RWPE2 (cell line): ENCODE measurements at regions not wholly inside any gene's neighbourhood (a gene's known extent, or its start where the extent isn't known, plus 50 kb on each side); places are given as distances from the start of the nearest gene placed in this dataset.
"Not testable (repeated sequence)": the region's sequence is repeated elsewhere in the genome, so short reads cannot be mapped to it uniquely, and the experiment has no call there.

ENCODE experiments used
- ATAC-seq: fragments of 200-7000 bp; cut with Tn5 transposase; 3 replicates; pipeline ENCODE4 v1.9.1; 2021; ENCODE audit warnings: low read depth
- DNase-seq: peaks from one replicate; pipeline ENCODE4 v3.0.0-alpha.2; 2020; ENCODE audit warnings: low spot score
- H3K27ac ChIP-seq: fragments of 450-650 bp; 2 replicates; pipeline ENCODE4 v1.5.1; 2017; ENCODE audit warnings: mild to moderate bottlenecking; ENCODE audit not compliant: poor library complexity, severe bottlenecking
- H3K27me3 ChIP-seq: fragments of 250-450 bp; sonication (Bioruptor Pico); 2 replicates; pipeline ENCODE4 v1.5.1; 2021; ENCODE audit warnings: mild to moderate bottlenecking, moderate library complexity; ENCODE audit not compliant: insufficient read depth, poor library complexity, severe bottlenecking
- H3K36me3 ChIP-seq: fragments of 250-450 bp; sonication (Bioruptor Pico); 2 replicates; pipeline ENCODE4 v1.5.1; 2020; ENCODE audit warnings: low read depth, mild to moderate bottlenecking, moderate library complexity
- H3K4me1 ChIP-seq: fragments of 250-450 bp; sonication (Bioruptor Pico); 2 replicates; pipeline ENCODE4 v1.5.1; 2021; ENCODE audit warnings: mild to moderate bottlenecking, moderate library complexity; ENCODE audit not compliant: insufficient read depth, poor library complexity, severe bottlenecking
- H3K4me3 ChIP-seq: fragments of 250-450 bp; sonication (Bioruptor Pico); 2 replicates; pipeline ENCODE4 v1.5.1; 2021; ENCODE audit warnings: mild to moderate bottlenecking, moderate library complexity; ENCODE audit not compliant: severe bottlenecking
- H3K9me3 ChIP-seq: fragments of 250-450 bp; sonication (Bioruptor Pico); 2 replicates; pipeline ENCODE4 v1.5.1; 2021; ENCODE audit warnings: mild to moderate bottlenecking, moderate library complexity; ENCODE audit not compliant: severe bottlenecking
- CTCF ChIP-seq: fragments of 450-650 bp; IDR thresholded peaks from one replicate; pipeline ENCODE4 v1.5.1; 2017; ENCODE audit warnings: mild to moderate bottlenecking, moderate library complexity; ENCODE audit not compliant: poor library complexity, severe bottlenecking

GRCh38 chr3:14266361-14266760 lies 87.7 kb downstream of the LSM3 start:
- ATAC-seq (no peak), DNase-seq (no peak)
- Histone ChIP-seq H3K27ac (no peak overlapping the region), H3K4me1 (no peaks in the 10 kb centered on the region), H3K27me3 (no peaks in the 10 kb centered on the region), H3K9me3 (peaks cover 3% of the 10 kb centered on the region), H3K36me3 (no peaks in the 10 kb centered on the region), H3K4me3 (no peak overlapping the region)
- no peak for TF ChIP-seq CTCF

GRCh38 chr3:14267976-14268375 lies 89.4 kb downstream of the LSM3 start:
- Histone ChIP-seq H3K4me3 (no peak overlapping the region), H3K9me3 (peaks cover 3% of the 10 kb centered on the region), H3K36me3 (no peaks in the 10 kb centered on the region), H3K4me1 (no peaks in the 10 kb centered on the region), H3K27me3 (no peaks in the 10 kb centered on the region), H3K27ac (no peak overlapping the region)
- ATAC-seq: peak; percentile 53
- DNase-seq: no peak
- TF ChIP-seq CTCF: no peak

GRCh38 chr3:14268897-14269296 lies 90.3 kb downstream of the LSM3 start:
- no peak for TF ChIP-seq CTCF
- ATAC-seq (no peak), DNase-seq (no peak)
- no peak overlapping the region for H3K4me3 ChIP-seq
- peaks cover 3% of the 10 kb centered on the region for H3K9me3 ChIP-seq
- no peak overlapping the region for H3K27ac ChIP-seq
- H3K36me3 ChIP-seq: no peaks in the 10 kb centered on the region
- H3K4me1 ChIP-seq: no peaks in the 10 kb centered on the region
- H3K27me3 ChIP-seq: no peaks in the 10 kb centered on the region

- H3K4me3 ChIP-seq, H3K36me3 ChIP-seq, H3K27ac ChIP-seq, H3K9me3 ChIP-seq, DNase-seq, H3K4me1 ChIP-seq, ATAC-seq, H3K27me3 ChIP-seq: not testable (repeated sequence)
These were observed 93.7 kb downstream of the LSM3 start for GRCh38 chr3:14272041-14272958.

GRCh38 chr3:14272959-14273560 lies 94.4 kb downstream of the LSM3 start:
- ATAC-seq, H3K4me3 ChIP-seq, H3K27me3 ChIP-seq, H3K9me3 ChIP-seq, H3K4me1 ChIP-seq, DNase-seq, H3K36me3 ChIP-seq, H3K27ac ChIP-seq: not testable (repeated sequence)
